ENCODE measurements at regions not wholly inside any gene's neighbourhood (a gene's known extent, or its start where the extent isn't known, plus 50 kb on each side); places are given as distances from the start of the nearest gene placed in this dataset.

DNA sequence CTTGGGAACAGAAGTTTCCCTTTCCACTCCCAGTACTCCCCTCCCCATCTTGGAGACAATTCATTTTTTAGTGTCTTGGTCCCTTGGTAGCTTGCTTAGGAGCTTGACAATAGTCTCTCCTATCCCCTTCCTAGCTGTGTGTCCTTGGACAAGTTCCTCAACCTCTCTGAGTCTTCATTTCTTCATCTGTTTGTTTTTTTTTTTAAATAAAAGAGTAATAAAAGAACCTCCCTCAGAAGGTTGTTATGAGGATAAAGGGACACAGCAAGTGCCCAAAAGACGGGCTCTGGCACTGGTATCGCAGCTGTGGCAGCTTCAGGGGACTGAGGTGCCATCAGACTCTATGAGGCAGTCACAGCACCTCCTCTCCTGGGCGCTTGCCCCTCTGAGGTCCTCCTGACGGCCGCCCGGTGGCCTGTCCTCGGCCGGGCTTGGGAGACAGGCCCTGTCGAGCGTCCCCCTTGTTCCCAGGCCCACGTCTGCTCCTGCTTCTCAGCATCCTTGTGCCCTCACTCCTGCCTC is 689.2 kb downstream of the MATN1 start:
- no peak for DNase-seq (ENCODE audit: low read depth)

DNA sequence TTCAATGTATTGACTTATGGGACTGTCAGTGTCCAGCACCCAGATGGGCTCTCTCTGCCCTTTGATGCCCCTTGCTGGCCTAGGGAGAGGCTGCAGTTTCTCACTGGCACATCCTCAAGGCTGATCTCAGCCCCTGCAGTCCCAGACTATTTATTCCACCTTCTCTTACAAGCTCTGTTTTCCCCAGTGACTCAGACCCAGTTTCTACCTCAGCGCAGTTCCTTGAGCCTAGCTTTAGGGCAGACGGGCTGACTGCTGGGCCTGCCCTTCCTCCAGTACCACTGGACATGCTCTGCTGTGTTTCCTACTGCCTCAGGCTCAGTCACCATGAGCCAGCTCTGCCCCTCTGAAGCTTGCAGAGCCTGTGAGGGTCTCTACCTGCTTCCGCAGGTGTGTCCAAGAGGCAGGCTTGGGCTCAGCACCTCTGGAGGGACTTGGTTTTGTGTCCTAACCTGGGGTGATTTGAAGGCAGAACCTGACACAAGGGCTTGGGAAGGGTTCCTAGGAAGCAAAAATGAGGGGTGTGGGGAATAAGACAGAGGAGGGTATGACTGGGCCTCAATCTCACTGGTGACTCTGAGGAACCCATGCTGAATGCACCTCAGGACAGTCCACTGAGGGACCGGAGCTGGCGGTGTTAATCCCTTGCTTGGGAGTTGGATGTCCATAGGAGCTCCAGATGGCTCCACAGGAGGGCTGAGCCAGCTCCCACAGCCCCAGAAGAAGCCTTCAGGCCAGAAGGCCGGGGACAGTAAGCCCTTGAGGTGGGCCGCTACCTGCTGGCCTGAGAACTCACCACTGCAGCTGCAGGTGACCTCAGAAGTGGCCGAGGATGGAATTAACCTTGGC is 689.9 kb downstream of the MATN1 start:
- DNase-seq (ENCODE audit: low read depth), result no peak

DNA sequence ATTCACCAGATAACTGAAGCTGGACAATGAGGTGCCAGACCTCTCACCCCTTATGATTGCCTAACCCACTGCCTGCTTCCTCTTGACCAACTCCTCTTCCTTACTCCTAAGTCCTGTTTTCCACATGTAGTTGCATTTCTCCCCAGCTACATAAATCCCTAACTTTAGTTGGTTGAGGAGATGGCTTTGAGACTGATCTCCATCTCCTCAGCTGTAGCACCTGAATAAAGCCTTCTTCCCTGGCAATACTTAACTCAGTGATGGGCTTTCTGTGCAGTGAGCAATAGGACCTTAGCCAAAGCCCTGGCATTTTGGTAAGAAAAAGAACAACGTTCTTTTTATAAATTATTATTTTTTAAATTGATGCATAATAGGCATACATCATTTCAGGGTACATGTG is 691.1 kb downstream of the MATN1 start:
- DNase-seq (ENCODE audit: low read depth), result no peak

DNA sequence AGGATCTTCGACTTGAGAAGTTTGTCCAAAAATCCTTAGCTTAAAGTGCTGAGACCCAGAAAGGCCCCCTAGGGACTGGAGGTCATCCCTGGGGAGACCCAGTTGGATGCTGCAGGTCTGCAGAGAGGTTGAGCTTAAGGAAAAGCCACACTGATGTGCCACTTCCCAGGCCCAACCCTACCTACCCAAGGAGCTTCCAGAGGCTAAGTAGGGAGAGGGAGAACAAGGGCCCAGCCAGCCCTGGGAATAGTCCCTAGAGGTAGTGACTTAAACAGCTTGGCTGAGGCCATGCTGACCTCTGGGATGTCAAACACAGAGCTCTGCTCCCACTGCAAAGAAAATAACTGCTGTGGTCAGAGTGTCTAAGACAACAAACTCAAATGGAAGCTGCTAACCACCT is 693.7 kb downstream of the MATN1 start:
- no peak for DNase-seq (ENCODE audit: low read depth)

DNA sequence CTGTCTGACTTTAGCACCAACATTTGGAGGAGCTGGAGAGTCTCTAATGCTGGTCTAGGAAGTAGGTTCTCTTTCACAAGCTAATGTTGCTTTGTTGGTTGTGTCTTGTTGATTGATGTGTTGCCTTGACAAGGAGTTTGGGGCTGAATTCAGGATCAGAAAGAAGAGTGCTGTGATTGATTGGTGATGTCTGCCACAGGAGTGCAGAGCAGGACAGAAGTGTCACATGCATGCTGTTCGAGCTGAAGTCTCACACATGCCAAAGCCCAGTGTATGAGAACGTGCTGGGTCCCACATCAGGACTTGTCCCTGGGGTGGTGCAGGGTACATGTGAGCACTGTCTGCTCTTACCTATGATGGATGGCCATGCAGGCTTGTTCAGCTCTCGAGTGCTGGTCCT is 694.4 kb downstream of the MATN1 start:
- no peak for DNase-seq (ENCODE audit: low read depth)

DNA sequence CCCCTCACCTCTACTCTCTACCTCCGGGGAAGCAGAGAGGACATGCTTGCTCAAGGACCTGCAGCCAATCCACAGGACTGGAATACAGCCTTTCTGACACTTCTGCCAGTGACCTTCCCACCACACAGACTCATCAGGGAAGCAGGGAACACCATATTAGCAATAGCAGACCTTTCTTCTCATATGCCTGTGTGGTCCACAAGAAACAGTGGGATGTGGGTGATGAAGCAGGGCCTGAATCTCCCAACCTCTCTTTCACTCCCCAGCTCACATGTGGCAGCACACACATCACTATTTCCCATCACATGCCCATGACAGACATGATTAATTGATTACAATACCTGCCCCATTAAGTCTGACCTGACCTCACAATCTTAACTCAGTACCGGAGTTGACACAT is 695.1 kb downstream of the MATN1 start:
- no peak for DNase-seq (ENCODE audit: low read depth)

DNA sequence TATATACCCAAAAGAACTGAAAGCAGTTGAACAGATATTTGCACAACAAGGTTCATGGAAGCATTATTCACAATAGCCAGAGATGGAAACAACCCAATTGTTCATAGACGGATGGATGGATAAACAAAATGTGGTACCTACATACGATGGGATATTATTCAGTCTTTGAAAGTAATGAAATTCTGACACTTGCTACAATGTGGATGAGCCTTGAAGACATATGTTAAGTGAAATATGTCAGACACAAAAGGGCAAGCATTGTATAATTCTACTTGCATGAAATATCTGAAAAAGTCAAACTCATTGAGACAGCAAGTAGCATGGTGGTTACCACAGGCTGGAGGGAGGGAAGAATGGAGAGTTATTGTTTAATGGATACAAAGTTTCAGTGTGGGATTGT is 696.1 kb downstream of the MATN1 start:
- no peak for DNase-seq (ENCODE audit: low read depth)

DNA sequence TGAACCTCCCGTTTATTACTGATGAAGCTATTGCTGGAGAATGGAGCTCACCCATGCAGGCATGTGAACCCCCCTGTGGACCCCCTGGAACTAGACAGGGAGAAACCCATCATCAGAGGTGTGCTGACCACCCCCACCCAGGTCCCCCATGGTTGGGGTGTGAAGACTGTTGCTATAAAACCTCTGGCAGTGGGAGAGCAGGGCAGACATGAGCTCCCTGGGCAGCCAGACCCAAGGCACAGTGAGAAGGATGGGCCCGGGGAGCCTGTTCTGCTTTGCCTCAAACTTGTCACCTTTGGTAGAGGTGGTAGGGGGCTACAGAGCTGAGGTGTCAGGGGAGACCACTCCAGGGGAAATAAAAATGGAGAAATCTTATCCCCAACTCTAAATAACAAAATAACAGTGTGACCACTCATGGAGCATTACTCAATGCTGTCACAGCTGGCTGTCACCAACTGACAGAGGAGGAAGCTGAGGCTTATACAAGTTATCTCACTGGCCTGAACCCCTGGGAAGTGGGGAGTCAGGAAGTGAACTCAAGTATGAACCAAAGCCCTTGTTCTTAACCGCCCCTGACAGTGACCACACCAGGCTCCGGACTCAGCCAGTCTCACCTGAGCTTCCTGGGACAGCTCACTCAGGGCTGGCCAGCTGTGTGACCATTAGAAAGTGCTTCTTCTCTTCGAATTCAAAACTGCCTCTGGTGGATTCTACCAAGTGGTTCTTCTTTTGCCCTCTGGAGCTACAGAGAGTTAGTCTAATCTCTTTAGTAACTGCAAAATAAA is 698.8 kb downstream of the MATN1 start:
- DNase-seq (ENCODE audit: low read depth), result no peak

DNA sequence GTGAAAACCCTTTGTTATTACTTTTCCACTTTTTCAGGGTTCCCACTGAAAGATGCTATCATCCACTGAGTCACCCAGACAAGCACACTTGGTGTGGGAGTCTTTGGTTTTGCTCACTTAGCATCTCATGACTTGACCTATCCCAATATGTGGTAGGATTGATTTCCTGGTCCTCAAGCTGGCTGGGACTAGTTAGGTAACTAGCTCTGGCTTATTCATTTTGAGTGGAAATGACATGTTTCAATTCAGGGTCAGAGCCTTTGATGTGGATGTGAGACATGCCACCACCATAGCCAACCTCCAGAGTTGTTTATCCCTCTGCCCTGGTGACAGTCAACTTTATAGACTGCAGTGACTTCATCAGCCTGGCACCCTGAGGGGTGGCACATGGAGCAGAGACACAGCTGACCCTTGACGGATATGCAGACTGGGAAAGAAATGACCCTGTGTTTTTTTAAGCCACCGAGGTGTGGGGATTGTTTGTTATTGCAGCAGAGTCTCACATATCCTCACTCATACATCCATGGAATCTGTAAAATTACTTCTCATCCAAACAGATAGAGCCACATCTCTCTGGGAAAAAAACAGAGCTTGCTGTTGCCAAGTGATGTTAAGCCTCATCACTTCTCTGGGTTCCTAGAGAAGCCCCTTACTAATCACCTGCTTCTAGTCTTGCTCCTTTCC is 699.9 kb downstream of the MATN1 start:
- DNase-seq (ENCODE audit: low read depth), result no peak

DNA sequence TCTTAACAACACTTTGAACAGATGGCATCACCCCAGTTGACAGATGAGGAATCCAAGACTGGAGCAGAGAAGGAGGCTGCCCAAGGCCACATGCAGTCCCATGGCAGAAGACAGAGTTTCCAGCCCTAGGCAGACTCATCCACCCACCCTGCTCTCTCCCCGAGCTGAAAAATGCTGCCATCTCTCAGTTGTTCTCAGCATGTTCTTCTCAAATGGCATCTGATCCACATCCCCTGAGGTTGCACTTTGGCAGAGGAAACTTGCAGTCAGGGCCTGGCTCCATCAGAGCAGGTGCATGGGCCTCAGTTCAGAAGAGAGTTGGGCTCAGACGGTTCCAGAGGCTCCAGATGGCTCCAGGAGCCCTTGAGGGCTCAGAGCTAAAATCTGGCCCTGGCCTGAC is 709.4 kb downstream of the MATN1 start:
- DNase-seq (ENCODE audit: low read depth), result no peak

DNA sequence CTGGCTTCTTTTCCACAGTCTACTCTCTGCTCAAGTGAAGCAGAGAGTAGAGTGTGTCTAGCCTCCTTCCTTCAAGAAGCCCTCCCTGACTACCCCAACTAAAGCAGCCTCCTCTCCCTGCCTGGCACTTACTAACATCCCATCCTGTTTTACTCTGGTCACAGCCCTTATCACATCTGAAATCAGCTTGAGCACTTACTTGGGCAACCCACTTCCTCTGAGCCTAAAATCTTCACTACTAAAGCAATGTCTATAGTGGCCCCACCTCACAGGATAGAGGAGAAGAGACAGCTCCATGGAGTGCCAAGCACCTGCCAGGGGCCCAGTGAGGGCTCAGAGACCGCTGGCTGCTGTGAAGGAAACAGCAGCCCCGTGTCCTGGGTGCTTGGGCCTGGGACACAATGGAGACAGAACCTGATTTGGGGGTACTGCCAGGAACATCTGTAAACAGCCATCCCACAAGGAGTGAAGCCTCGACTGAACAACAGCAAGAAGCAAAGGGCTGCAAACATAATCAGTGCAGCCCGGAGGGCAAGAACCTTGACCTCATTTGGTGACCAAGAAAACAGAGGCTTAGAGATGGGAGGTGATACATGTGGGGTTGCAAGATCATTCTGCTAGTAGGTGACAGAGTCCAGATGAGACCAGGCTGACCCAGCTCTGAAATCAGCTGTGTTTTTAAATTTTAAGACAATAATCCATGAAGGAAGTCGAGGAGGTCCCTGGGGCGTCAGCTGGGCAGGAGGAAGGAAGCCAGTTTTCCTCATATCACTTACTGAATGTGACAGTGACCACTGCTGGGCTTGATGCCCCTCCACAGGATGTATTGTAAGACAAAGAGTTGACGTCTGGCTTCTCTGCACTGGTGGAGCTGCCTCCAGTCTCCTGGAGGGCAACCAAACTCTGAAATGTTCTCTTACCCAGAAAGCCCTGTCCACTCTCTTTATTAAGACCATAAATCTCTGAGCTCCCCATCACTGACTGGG is 710.6 kb downstream of the MATN1 start:
- DNase-seq (ENCODE audit: low read depth), result no peak

DNA sequence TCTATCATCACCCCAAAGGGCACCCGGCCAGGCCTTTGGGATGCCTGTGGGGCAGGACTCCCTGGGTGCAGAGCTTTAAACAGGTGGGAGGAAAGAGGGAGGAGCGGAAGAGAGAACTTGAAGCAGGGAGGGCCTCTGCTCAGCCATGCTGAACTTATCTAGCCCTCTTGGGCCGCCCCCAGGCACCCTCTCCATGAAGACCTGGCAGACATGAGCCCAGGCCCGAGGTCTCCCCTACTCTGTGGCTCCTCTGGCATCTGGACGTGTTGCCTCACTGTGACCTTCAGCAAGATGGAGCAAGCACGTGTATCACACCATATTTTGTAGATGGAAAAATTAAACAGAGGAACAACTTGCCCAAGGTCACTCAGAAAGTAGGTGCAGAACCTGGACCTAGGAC is 711.4 kb downstream of the MATN1 start:
- DNase-seq (ENCODE audit: low read depth), result no peak

DNA sequence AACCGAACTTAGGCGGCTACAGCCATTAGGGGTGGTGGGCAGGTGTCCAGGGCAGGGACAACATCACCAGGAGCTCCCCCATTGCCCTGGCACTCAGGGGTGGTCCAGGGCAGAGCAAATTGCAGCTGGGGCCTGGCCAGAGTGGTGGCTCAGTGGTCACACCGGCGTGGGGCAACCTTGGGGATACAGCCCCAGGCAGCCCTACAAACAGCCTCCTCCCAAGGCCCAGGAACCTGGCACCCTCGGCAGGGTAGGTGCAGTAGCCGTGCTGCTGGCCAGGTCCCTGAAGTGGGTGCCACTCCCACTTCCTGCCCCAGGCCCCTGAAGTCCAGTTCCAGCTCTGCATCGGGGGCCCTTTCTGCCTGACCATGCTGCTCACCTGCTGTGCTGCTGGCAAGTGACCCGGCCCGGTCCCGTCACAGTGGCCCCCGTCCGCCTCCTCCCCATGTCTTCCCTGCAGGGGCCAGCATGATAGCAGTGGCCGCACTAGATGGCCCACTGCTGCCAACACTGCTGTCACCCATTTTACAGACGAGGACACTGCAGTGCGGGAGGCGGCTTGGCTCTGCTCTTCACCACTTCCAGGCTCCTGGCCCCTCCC is 712.8 kb downstream of the MATN1 start:
- DNase-seq (ENCODE audit: low read depth), result no peak

DNA sequence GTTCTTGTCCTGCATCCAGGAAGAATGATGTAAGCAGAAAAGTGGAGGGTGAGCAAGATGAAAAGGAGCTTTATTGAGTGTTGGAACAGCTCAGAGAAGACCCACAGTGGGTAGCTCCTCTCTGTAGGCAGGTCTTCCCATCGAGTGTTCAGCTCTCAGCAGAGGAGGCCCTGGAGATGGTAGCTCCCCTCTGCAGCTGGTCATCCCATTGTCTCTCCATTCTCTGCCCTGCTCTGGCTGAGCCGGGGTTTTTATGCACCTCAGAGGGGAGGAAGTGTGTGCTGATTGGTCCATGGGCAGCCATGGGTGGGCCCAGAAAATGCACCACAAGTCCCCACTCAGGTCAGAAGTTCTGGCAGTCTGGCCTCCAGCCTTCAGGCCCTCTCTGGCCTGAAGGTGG is 713.7 kb downstream of the MATN1 start:
- DNase-seq (ENCODE audit: low read depth), result no peak

DNA sequence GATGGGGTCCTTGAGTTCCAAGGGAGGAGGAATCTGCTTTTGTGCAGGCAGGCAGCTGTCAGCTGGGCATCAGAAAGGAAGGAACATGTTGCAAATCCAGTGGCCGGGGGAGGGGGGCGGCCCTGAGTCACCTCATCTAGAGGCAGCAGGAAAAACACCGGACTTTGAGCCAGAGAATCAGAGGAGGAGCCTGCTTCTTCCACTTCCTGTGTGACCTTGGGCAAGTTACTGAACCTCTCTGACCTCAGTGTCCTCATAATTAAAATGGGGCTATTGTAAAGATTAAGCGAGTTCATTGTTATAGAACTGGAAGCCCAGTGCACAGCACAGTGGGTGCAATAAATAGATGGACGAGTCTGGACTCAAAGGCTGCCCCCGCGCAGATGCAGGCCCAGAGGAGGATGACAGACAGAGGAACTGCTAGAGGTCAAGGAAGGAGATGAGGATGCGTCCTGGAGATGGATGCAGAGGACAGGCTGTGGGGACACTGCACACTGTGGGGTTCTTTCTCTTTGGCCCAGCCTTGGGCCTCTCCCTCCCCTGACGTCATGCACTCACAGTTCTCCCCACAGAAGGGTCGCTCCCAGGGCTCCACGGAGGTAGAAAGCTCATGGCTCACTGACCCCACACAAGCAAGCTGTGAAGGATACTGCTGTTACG is 714.3 kb downstream of the MATN1 start:
- no peak for DNase-seq (ENCODE audit: low read depth)

DNA sequence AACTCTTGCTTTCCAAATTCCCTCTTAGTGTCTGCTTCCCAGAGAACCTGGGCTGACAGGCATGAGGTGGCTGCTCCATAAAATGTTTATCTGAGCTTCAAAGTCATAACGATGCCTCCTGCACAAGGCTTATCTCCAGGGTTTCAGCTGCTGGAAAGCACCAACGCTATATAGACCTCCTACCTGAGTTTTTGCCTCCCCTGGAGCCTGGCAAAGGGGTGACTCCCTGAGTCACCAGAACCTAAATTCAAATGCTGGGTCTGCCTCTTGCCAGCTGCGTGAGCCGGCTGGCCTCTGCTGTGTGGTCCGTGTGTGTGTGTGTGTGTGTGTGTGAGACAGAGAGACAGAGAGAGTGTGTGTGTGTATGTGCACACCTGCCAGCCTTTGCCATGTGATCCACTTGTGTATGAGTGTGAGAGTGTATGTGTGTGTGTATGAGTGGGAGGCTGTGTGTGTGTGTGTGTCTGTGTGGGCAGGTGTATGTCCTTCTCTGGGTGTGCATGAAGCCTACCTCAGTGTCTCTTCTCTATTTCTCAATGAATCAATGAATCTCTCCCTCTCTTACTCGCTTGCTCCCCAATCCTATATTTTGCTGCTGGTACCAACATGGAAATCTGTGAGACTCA is 714.9 kb downstream of the MATN1 start:
- DNase-seq (ENCODE audit: low read depth), result no peak

DNA sequence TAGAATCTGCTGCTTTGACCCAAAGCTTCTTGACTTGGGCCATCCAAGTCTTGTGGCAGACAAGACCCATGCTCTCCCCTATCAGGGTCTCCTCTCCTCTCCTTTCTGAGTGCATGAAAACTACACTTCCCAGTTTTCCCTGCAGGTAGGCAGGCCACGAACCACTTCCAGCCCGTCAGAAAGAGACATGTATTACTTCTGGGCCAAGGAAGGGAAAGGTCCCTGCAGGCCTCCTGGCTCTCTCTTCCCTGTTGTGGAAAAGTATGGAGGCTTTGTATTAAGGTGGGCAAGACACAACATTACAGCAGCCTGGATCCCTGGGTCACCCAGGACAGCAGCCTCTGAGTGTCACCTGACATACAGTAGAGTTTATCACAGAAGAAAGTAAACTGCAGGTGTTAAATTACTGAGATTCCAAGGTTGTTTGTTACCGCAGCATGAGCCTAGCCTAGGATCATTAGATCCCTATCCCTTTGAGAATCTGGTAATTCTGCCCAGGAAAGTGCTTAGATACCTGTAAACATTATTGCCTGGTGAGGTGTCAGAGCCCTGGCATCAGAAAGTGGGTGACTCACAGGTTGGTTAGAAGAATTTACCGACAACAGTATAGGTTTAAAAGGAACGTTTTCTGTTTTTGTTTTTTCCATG is 717.3 kb downstream of the MATN1 start:
- no peak for DNase-seq (ENCODE audit: low read depth)

DNA sequence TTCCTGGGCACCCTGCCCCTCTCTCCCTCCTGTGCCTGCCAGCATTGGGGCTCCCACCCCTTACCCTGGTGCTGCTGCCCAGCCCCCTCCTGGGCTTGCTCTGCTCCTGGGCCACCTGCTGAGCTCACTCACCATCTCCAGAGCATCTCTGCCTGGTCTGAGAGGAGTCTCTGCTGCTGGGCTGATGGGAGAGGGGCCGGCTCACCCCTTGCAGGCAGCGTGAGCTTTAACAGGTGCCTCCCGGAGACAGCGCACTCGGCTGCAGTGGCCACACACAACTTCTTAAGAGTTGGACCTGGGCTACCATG is 721.7 kb downstream of the MATN1 start:
- no peak for DNase-seq (ENCODE audit: low read depth)

DNA sequence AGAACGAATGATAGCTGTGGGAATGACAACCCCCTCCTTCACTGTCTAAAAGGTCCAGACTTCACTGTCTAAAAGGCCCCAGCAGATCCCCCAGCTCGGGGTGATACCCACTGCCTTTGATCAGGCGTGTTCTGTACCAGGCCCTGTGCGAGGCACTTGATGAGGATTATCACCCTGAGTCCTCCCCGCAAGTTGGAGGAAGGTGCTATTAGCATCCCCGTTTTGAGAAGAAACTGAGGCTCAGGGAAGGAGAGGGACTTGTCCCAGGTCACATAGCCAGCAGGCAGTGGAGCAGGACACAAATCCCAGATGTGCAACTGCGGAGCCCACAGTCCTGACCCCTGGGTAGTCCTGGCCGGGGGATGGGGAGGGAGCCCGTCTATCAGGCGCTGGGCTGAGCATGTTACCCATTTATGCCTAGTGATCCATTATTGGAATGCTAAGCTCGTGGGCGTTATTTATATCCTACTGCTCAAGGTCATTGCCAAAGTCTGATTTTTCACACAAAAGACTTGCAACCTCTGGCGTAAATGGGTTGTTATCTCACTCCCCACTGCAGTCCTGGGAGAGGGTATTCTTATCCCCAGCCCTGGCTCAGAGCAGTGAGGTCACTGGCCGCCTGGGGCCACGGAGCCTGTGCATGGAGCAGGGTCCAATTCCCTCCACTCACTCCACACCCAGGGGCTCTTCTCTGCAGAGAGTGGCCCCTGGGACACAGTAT is 722.2 kb downstream of the MATN1 start:
- no peak for DNase-seq (ENCODE audit: low read depth)
